Activated CD4-positive, CD25-positive, alpha-beta regulatory T cell treated with anti-CD3 and anti-CD28 coated beads, Interleukin-2, amount 50 U/mL, for 16 hours (primary cell): ENCODE measurements at regions not wholly inside any gene's neighbourhood (a gene's known extent, or its start where the extent isn't known, plus 50 kb on each side); places are given as distances from the start of the nearest gene placed in this dataset.

Source experiments
- DNase-seq: peaks from one replicate; pipeline ENCODE4 v3.0.0-alpha.2; 2020; ENCODE audit warnings: low read depth, low spot score

DNA sequence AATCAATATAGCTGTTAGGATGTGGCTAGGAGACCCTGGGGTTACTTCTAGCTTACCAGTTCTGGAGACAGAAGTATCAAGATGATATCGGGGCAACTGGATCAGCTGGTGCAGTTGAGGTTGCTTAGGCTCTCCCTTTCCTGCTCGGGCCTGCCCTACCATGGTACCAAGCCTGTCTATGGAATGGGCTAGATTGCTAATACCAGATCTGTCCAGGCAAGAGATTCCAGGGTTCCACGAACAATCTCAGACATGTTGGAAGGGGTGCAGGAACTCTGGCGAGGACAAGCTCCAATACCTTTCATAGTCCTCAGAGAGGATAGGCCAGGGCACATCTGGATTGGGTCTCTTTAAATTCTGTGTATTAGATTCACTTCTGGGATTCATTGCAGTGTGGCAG is 53.8 kb downstream of the ADM start:
- no peak for DNase-seq

DNA sequence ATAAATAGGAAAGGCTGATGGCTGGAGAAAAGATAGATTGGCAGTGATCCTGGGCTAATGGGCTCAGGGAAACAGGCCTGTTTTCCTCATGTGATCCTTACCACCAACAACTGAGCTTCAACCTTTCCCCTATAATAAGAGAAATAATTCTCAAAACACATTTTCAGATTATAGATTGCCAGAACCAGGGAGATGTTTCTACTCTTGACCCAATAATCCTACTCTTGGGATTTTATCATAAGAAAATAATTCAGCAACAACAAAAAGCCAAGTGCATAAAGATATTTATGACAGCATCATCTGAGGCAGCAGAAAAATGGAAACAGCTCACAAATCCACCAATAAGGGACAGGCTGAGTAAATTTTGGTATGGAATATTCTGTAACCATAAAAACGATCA is 54.3 kb downstream of the ADM start:
- no peak for DNase-seq

- no peak for DNase-seq
These were observed 56.0 kb downstream of the ADM start for GRCh38 chr11:10360835-10361234.

DNA sequence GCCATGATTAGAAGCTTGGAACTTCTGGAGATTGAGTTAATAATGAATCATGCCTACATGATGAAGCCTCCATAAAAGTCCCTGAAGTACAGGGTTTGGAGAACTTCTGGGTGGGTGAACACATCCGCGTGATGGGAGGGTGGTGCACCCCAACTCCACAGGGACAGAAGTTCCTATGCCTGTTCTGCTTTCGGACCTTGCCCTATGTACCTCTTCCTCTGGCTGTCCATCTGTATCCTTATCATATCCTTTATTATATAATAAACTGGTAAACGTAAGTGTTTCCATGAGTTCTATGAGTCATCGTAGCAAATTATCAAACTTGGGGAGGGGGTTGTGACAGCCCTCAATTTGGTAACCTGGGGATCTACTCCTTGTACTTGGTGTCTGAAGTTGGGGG is 60.2 kb downstream of the ADM start:
- DNase-seq = no peak

DNA sequence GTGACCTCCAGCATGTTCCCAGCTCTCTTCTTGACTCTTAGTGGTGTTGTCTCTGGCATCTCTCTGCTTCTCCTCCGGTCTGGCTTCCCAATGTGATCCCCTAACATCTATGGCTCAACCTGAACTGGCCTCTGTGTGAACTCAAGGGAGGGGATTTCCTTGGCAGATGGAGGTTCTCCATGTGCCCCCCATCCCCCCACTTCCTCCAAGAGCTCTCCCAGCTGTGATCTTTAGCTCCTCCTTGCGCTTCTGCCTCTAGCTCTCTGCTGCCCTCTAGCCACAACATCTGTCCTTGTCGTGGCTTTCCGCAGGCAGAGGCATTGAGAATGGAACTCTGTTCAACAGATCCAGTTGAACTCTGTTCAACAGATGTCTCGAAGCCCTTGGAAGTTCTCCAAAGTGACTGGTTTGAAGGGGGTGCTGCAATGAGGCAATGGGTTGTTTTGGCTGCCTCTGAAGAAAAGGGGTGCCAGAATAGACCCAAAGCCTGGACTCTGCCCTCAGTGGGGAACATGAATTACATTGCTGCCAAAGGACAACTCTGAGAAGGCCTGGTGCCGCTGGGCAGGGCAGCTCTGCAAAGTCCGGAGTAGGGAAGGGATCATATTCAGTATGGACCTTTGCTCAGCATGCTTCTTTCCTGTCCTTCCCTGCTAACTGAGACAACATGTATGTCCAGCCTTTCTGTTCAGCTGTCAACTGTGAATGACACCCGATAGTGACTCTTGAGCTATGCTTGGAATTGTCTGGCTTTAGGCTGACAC is 61.9 kb downstream of the ADM start:
- DNase-seq = peak; percentile 4

DNA sequence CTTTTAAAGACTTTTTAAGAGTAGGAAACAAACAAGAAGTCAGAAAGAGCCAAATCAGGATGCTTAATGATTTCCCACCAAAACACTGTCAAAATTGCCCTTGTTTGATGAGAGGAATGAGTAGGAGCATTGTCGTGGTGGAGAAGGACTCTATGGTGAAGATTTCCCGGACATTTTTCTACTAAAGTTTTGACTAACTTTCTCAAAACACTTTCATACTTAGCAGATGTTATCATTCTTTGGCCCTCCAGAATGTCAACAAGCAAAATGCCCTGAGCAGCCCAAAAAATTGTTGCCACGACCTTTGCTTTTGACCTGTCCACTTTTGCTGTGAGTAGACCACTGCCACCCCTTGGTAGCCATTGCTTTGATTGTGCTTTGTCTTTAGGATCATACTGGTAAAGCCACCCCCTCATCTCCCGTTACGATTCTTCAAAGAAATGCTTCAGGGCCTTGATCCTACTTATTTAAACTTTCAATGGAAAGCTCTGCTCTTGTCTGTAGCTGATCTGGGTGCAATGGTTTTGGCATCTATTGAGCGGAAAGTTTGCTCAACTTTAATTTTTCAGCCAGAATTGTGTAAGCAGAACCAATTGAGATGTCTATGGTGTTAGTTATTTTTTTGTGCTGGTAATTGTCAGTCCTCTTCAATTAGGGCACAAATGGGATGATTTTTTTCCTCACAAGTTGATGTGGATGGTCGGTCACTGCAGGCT is 67.2 kb downstream of the ADM start:
- no peak for DNase-seq

DNA sequence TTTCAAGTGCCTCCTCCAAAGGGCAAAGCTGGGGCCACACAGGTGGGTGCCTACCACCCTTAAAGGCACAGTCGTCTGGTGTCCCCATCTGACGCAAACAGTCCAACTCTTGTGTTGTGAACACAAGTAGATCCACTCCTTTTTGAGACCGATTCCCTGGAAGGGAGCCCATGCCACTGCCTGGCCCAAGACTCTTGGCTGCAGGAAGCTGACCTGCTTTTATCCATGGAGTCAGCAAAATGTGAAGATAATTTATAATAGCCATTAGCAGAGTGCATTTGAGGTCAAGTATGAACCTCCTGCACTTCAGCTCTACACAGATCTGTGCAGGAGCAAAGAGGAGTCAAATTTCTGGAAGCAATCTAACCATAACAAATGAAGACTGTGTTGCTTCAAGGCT is 68.5 kb downstream of the ADM start:
- DNase-seq = no peak

- DNase-seq = no peak
These were observed 69.1 kb downstream of the ADM start for GRCh38 chr11:10373929-10374328.

DNA sequence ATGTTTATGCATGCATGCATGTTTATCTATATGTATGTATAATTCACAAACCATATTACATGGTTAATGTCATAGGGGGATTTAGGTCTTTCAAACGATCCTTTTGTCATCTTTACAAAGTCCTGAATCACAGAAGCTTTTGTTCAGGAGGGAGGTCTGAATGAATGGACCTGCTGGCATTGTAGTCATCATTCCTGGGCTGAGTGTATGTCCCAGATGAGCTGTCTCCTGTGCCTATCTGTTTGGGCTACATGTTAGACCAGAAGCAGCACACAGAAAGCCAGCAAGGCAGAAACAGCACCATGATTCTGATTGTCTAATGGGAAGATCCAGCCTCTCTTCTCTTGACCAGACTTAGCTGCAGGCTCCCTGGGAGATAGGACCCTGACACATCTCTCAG is 69.5 kb downstream of the ADM start:
- no peak for DNase-seq

- DNase-seq = no peak
These were observed 70.6 kb downstream of the ADM start for GRCh38 chr11:10375280-10375971.

DNA sequence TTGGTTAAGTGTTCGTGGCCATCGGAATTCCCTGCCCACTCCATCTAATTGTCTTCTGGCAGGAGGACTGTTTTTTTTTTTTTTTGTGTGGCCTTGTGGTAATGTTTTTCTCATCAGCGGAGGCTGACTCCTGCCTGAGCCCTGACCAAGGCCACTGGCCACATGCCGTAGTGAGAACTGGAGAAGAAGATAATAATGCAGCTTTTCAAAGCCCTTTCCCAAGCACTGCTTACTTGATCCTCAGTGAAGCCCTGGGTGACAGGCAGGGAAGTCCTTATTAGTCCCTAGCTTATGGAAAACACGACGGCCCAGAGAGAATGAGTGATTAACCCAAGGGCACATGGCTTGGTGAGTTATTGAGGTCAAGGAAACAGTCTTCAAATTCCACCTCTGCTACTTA is 71.2 kb downstream of the ADM start:
- no peak for DNase-seq

GRCh38 chr11:10377183-10377582 is 72.3 kb downstream of the ADM start:
- no peak for DNase-seq

- DNase-seq = no peak
These were observed 73.5 kb downstream of the ADM start for GRCh38 chr11:10378362-10378761.

- DNase-seq = no peak
These were observed 74.1 kb downstream of the ADM start for GRCh38 chr11:10379022-10379421.

GRCh38 chr11:10379426-10379825 is 74.6 kb downstream of the ADM start:
- no peak for DNase-seq

- DNase-seq = no peak
These were observed 75.0 kb upstream of the AMPD3 start for GRCh38 chr11:10379871-10380568.

DNA sequence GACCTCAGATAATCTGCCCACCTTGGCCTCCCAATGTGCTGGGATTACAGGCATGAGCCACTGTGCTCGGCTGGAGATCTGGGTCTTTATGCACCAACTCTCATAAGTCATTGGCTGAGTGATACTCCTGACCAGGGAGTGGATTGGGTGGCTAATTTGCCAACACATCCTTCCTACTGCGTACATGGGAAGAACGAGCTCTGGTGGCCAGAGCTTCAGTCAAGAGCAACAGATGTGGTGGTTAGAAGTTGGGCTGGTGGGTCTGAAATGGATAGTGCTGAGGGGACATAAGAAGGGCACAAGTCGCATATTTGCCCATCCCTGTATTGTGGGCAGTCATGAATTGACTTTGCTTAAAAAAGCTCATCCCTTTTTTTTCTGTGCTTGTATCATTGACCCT is 74.1 kb upstream of the AMPD3 start:
- no peak for DNase-seq

GRCh38 chr11:10381736-10382135 is 73.3 kb upstream of the AMPD3 start:
- DNase-seq = no peak

- DNase-seq = no peak
These were observed 72.5 kb upstream of the AMPD3 start for GRCh38 chr11:10382518-10382917.

- no peak for DNase-seq
These were observed 69.4 kb upstream of the AMPD3 start for GRCh38 chr11:10385696-10386095.

DNA sequence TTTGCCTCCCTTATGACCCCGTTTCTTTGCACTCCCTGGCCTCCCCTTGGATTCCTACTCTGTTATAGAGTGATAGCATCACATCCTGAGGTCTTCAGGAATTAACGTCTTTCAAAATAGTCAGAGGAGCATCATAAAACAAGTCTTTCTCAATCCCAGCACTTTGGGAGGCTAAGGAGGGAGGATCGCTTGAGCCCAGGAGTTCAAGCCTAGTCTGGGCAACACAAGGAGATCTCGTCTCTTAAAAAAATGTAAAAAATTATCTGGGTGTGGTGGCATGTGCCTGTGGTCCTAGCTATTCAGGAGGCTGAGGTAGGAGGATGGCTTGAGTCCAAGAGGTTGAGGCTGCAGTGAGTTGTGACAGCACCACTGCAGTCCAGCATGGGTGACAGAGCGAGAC is 68.7 kb upstream of the AMPD3 start:
- no peak for DNase-seq

DNA sequence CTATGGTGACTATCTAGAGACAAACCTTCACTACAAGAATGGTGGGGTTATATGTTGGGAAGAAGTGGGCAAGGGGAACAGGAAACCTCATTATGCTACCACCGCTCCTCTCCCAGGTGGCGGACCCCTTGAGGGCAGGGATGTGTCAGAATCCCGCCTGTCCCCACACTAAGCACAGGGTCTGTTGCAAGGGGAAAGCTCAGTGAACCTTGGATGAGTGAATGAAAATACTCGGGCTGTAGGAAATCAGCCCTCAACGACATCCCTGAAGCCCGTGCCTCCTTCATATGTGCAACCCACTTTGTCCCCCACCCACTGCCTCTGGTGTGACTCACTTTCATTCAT is 68.2 kb upstream of the AMPD3 start:
- DNase-seq = no peak
